H9 (cell line): ENCODE measurements at regions not wholly inside any gene's neighbourhood (a gene's known extent, or its start where the extent isn't known, plus 50 kb on each side); places are given as distances from the start of the nearest gene placed in this dataset.

ENCODE experiments used
- DNase-seq: peaks from one replicate; pipeline ENCODE4 v3.0.0-alpha.2; 2017
- H2AFZ ChIP-seq: one replicate; pipeline ENCODE4 v1.6.1; 2013; ENCODE audit warnings: mild to moderate bottlenecking, low read length, control low read depth, moderate library complexity
- H2AK5ac ChIP-seq: 2 replicates; pipeline ENCODE4 v1.6.1; 2013; ENCODE audit warnings: low read length, control low read depth, mixed read lengths; ENCODE audit not compliant: insufficient read length
- H2BK120ac ChIP-seq: one replicate; pipeline ENCODE4 v1.6.1; 2013; ENCODE audit warnings: low read depth, mild to moderate bottlenecking, low read length, control low read depth, inconsistent platforms; ENCODE audit not compliant: poor library complexity, severe bottlenecking
- H2BK12ac ChIP-seq: 2 replicates; pipeline ENCODE4 v1.6.1; 2013; ENCODE audit warnings: low read length, control low read depth, mixed read lengths, low read depth; ENCODE audit not compliant: insufficient read length
- H2BK15ac ChIP-seq: 2 replicates; pipeline ENCODE4 v1.6.1; 2013; ENCODE audit warnings: low read depth, low read length, control low read depth
- H2BK20ac ChIP-seq: one replicate; pipeline ENCODE4 v1.6.1; 2013; ENCODE audit warnings: low read depth, mild to moderate bottlenecking, low read length, control low read depth, inconsistent platforms; ENCODE audit not compliant: poor library complexity, severe bottlenecking
- H2BK5ac ChIP-seq: 2 replicates; pipeline ENCODE4 v1.6.1; 2013; ENCODE audit warnings: low read length, control low read depth, mixed read lengths; ENCODE audit not compliant: insufficient read length
- H3K14ac ChIP-seq: 2 replicates; pipeline ENCODE4 v1.6.1; 2013; ENCODE audit warnings: low read length, control low read depth; ENCODE audit not compliant: insufficient read depth
- H3K18ac ChIP-seq: 2 replicates; pipeline ENCODE4 v1.6.1; 2013; ENCODE audit warnings: low read depth, mild to moderate bottlenecking, mixed read lengths, low read length, control low read depth; ENCODE audit not compliant: insufficient read length
- H3K23ac ChIP-seq: 2 replicates; pipeline ENCODE4 v1.6.1; 2013; ENCODE audit warnings: low read length, control low read depth, mixed read lengths, low read depth; ENCODE audit not compliant: insufficient read length
- H3K23me2 ChIP-seq: 2 replicates; pipeline ENCODE4 v1.6.1; 2013; ENCODE audit warnings: low read depth, mild to moderate bottlenecking, mixed read lengths, low read length, control low read depth; ENCODE audit not compliant: insufficient read length, poor library complexity, severe bottlenecking
- H3K27ac ChIP-seq: 2 replicates; pipeline ENCODE4 v1.5.1; 2013; ENCODE audit warnings: low read length, control low read depth, mixed read lengths, low read depth; ENCODE audit not compliant: insufficient read length
- H3K27me3 ChIP-seq: 2 replicates; pipeline ENCODE4 v1.6.1; 2013; ENCODE audit warnings: low read length, control low read depth, inconsistent platforms; ENCODE audit not compliant: insufficient read depth
- H3K4ac ChIP-seq: 2 replicates; pipeline ENCODE4 v1.6.1; 2013; ENCODE audit warnings: low read depth, mild to moderate bottlenecking, control low read depth, inconsistent platforms, low read length, moderate library complexity
- H3K4me1 ChIP-seq: 2 replicates; pipeline ENCODE4 v1.6.1; 2013; ENCODE audit warnings: low read length, control low read depth, inconsistent platforms; ENCODE audit not compliant: insufficient read depth
- H3K4me2 ChIP-seq: 2 replicates; pipeline ENCODE4 v1.6.1; 2013; ENCODE audit warnings: low read length, control low read depth, mixed read lengths; ENCODE audit not compliant: insufficient read length, insufficient read depth
- H3K56ac ChIP-seq: 2 replicates; pipeline ENCODE4 v1.6.1; 2013; ENCODE audit warnings: low read depth, mild to moderate bottlenecking, mixed read lengths, low read length, control low read depth; ENCODE audit not compliant: insufficient read length
- H3K79me1 ChIP-seq: 2 replicates; pipeline ENCODE4 v1.6.1; 2013; ENCODE audit warnings: low read depth, mild to moderate bottlenecking, moderate library complexity, low read length, control low read depth, inconsistent platforms; ENCODE audit not compliant: insufficient read depth, poor library complexity, severe bottlenecking
- H3K79me2 ChIP-seq: 2 replicates; pipeline ENCODE4 v1.6.1; 2013; ENCODE audit warnings: low read length, control low read depth, inconsistent platforms; ENCODE audit not compliant: insufficient read depth
- H3K9ac ChIP-seq: 2 replicates; pipeline ENCODE4 v1.6.1; 2013; ENCODE audit warnings: low read length, control low read depth, mixed read lengths; ENCODE audit not compliant: insufficient read length; ENCODE audit errors: extremely low read depth
- H3K9me3 ChIP-seq: one replicate; pipeline ENCODE4 v1.6.1; 2013; ENCODE audit warnings: low read depth, low read length, inconsistent platforms; ENCODE audit not compliant: control insufficient read depth
- H3T11ph ChIP-seq: one replicate; pipeline ENCODE4 v1.6.1; 2013; ENCODE audit warnings: mild to moderate bottlenecking, low read length, control low read depth, inconsistent platforms
- H4K20me1 ChIP-seq: one replicate; pipeline ENCODE4 v1.6.1; 2013; ENCODE audit not compliant: control insufficient read depth, insufficient read length, insufficient read depth
- H4K5ac ChIP-seq: 2 replicates; pipeline ENCODE4 v1.6.1; 2013; ENCODE audit warnings: low read depth, mild to moderate bottlenecking, mixed read lengths, low read length, control low read depth; ENCODE audit not compliant: insufficient read length
- H4K8ac ChIP-seq: replicated peaks from 2 replicates; pipeline ENCODE4 v1.6.1; 2013; ENCODE audit warnings: low read length, control low read depth, mixed read lengths, low read depth; ENCODE audit not compliant: insufficient read length
- H4K91ac ChIP-seq: 2 replicates; pipeline ENCODE4 v1.6.1; 2013; ENCODE audit warnings: low read depth, mild to moderate bottlenecking, moderate library complexity, mixed read lengths, low read length, control low read depth; ENCODE audit not compliant: insufficient read length
- H3K27ac Mint-ChIP-seq, 3 experiments: 2 replicates in 2 of 3; 3 replicates in 1 of 3; pipeline ENCODE4 v1.8.0; 2020 to 2021; ENCODE audit warnings: mixed read lengths in 3 of 3, mild to moderate bottlenecking in 1 of 3, moderate library complexity in 1 of 3
- H3K27me3 Mint-ChIP-seq: 2 replicates; pipeline ENCODE4 v1.8.0; 2021; ENCODE audit warnings: low read depth, mild to moderate bottlenecking, moderate library complexity, mixed read lengths
- H3K36me3 Mint-ChIP-seq, 3 experiments: 2 replicates in 2 of 3; 3 replicates in 1 of 3; pipeline ENCODE4 v1.8.0; 2020 to 2021; ENCODE audit warnings: low read depth in 3 of 3, mixed read lengths in 3 of 3; ENCODE audit not compliant: insufficient read depth in 1 of 3
- H3K4me1 Mint-ChIP-seq, 2 experiments: 2 replicates each; pipeline ENCODE4 v1.8.0; 2020; ENCODE audit warnings: mixed read lengths in 2 of 2
- H3K4me3 Mint-ChIP-seq, 2 experiments: 2 replicates in 1 of 2; 3 replicates in 1 of 2; pipeline ENCODE4 v1.8.0; 2020 to 2021; ENCODE audit warnings: mild to moderate bottlenecking in 2 of 2, mixed read lengths in 2 of 2, moderate library complexity in 1 of 2
- H3K9me3 Mint-ChIP-seq, 2 experiments: 2 replicates in 1 of 2; 3 replicates in 1 of 2; pipeline ENCODE4 v1.8.0; 2020; ENCODE audit warnings: mild to moderate bottlenecking in 2 of 2, mixed read lengths in 2 of 2, moderate library complexity in 1 of 2
- CTCF ChIP-seq: fragments of 200-600 bp; sonication (generic); conservative IDR thresholded peaks from 3 replicates; pipeline ENCODE4 v1.8.0; 2021; ENCODE audit warnings: antibody characterized with exemption, mild to moderate bottlenecking
- WGBS: extraction: QIAGEN DNeasy Blood & Tissue Kit; methylation state at CpG from one replicate; pipeline ENCODE4 v1.1.7; 2013; ENCODE audit warnings: missing lambda C conversion rate, low lambda C conversion rate, mixed read lengths; ENCODE audit not compliant: insufficient read length; ENCODE audit errors: extremely low coverage; 5-methylcytosine and 5-hydroxymethylcytosine counted together

GRCh38 chr18:77376733-77377094, 127.1 kb downstream of the GALR1 start:
- no peak overlapping the region for H4K8ac ChIP-seq
- no peak overlapping the region for H4K91ac ChIP-seq
- Mint-ChIP-seq H3K36me3 (no peaks in the 10 kb centered on the region), H3K27ac (no peak overlapping the region), H3K9me3 (no peaks in the 10 kb centered on the region), H3K4me1 (peaks cover 12 to 13% of the 10 kb centered on the region in 2 experiments), H3K4me3 (no peak overlapping the region), H3K27me3 (no peaks in the 10 kb centered on the region; the same call in 1 of the 2 replicates)
- no peak overlapping the region for H3K23ac ChIP-seq
- no peak for TF ChIP-seq CTCF
- H2BK5ac ChIP-seq: no peak overlapping the region
- no peak overlapping the region for H3K4ac ChIP-seq
- H3K18ac ChIP-seq: no peak overlapping the region
- H3K23me2 ChIP-seq: no peaks in the 10 kb centered on the region
- no peak overlapping the region for H2BK15ac ChIP-seq
- no peak overlapping the region for H2BK120ac ChIP-seq
- WGBS: no CpG with 5 or more reads among the region's 8 CpGs
- no peak overlapping the region for H3K4me2 ChIP-seq
- no peak overlapping the region for H2AFZ ChIP-seq
- H3K27ac ChIP-seq: no peak overlapping the region
- peaks cover 3% of the 10 kb centered on the region; the same call in 1 of the 2 replicates for H3K4me1 ChIP-seq
- no peaks in the 10 kb centered on the region for H3K9me3 ChIP-seq
- H3K27me3 ChIP-seq: no peaks in the 10 kb centered on the region
- no peak overlapping the region for H2AK5ac ChIP-seq
- no peak overlapping the region for H2BK12ac ChIP-seq
- H3K79me2 ChIP-seq: no peaks in the 10 kb centered on the region
- no peaks in the 10 kb centered on the region for H3K79me1 ChIP-seq
- H2BK20ac ChIP-seq: no peak overlapping the region
- no peak overlapping the region for H3K14ac ChIP-seq
- no peak overlapping the region for H4K5ac ChIP-seq
- no peaks in the 10 kb centered on the region for H4K20me1 ChIP-seq
- no peak for DNase-seq
- H3K56ac ChIP-seq: no peak overlapping the region
- H3K9ac ChIP-seq: no peak overlapping the region
- no peak overlapping the region for H3T11ph ChIP-seq
